ENCODE measurements at regions not wholly inside any gene's neighbourhood (a gene's known extent, or its start where the extent isn't known, plus 50 kb on each side); places are given as distances from the start of the nearest gene placed in this dataset.

GRCh38 chr2:228628682-228629081 is 447.2 kb upstream of the SPHKAP start:
- H3K4me1 ChIP-seq, result no peaks in the 10 kb centered on the region
- H3K9me3 ChIP-seq, result no peaks in the 10 kb centered on the region
- no peak for DNase-seq (ENCODE audit: low spot score in 2 of 2)
- H3K27me3 ChIP-seq (ENCODE audit: low read depth), result no peaks in the 10 kb centered on the region
- H3K36me3 ChIP-seq (replicated peaks), result no peaks in the 10 kb centered on the region
- no peak overlapping the region for H3K4me3 ChIP-seq
- in situ Hi-C loops (cut with MboI; ENCODE audit: low sequenced_read_pairs), result no loop called here

GRCh38 chr2:228627510-228627909 is 446.0 kb upstream of the SPHKAP start:
- in situ Hi-C loops (cut with MboI; ENCODE audit: low sequenced_read_pairs), result no loop called here

GRCh38 chr2:228625481-228625880 is 444.0 kb upstream of the SPHKAP start:
- no peak for DNase-seq (ENCODE audit: low spot score in 2 of 2)
- no peaks in the 10 kb centered on the region for H3K9me3 ChIP-seq
- in situ Hi-C loops (cut with MboI; ENCODE audit: low sequenced_read_pairs), result no loop called here
- H3K36me3 ChIP-seq (replicated peaks), result no peaks in the 10 kb centered on the region
- no peaks in the 10 kb centered on the region for H3K4me1 ChIP-seq
- no peaks in the 10 kb centered on the region for H3K27me3 ChIP-seq (ENCODE audit: low read depth)
- H3K4me3 ChIP-seq, result no peak overlapping the region

More at GRCh38 chr2:228627510-228627909, 446.0 kb upstream of the SPHKAP start:
- no peak for DNase-seq (ENCODE audit: low spot score in 2 of 2)
- Histone ChIP-seq H3K36me3 (replicated peaks) (no peaks in the 10 kb centered on the region), H3K4me1 (no peaks in the 10 kb centered on the region), H3K9me3 (no peaks in the 10 kb centered on the region), H3K4me3 (no peak overlapping the region), H3K27me3 (ENCODE audit: low read depth) (no peaks in the 10 kb centered on the region)

DNA sequence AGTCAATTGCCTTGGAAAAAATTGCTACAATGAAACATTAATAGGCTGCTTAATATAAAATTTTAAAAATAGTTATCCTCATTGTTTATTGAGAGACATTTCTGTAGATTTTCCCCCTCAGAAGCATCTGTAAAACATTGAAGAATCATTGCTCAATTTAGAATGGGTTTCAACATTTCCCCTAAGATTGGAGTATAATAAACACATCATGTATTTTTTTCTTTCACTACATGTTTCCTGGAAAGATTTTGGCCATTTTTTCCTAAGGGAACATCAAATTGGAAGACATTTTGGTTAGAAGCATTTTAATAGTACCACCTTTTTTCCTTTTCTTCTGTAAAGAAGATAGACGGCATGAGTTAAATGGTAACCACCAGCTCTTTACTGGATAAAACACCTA is 443.2 kb upstream of the SPHKAP start:
- in situ Hi-C loops (cut with MboI; ENCODE audit: low sequenced_read_pairs), result no loop called here
- Histone ChIP-seq H3K36me3 (replicated peaks) (no peaks in the 10 kb centered on the region), H3K27me3 (ENCODE audit: low read depth) (no peaks in the 10 kb centered on the region), H3K4me1 (no peaks in the 10 kb centered on the region), H3K4me3 (no peak overlapping the region), H3K9me3 (no peaks in the 10 kb centered on the region)
- DNase-seq (ENCODE audit: low spot score in 2 of 2), result no peak

DNA sequence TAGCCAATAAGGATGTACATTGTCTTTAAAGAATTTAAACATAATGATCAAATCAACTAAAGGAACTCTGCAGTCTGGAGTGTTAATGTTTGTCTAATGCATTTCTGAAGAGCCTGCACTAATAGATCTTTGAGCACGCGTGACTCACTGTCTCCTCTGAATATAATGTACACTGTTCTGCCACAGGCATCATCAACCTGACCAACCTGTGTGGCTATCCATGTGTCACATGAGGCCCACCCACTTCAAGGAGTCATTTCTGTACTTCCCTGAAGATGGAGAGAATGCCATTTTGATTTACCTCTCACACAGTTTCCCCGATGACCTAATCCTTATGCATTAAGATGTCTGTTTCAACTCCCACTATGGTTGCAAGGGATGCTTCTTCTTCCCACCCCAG is 434.0 kb upstream of the SPHKAP start:
- Histone ChIP-seq H3K27me3 (ENCODE audit: low read depth) (no peaks in the 10 kb centered on the region), H3K36me3 (replicated peaks) (no peaks in the 10 kb centered on the region), H3K4me1 (no peaks in the 10 kb centered on the region), H3K4me3 (no peak overlapping the region), H3K9me3 (no peaks in the 10 kb centered on the region)
- in situ Hi-C loops (cut with MboI; ENCODE audit: low sequenced_read_pairs), result no loop called here
- DNase-seq (ENCODE audit: low spot score in 2 of 2), result no peak

DNA sequence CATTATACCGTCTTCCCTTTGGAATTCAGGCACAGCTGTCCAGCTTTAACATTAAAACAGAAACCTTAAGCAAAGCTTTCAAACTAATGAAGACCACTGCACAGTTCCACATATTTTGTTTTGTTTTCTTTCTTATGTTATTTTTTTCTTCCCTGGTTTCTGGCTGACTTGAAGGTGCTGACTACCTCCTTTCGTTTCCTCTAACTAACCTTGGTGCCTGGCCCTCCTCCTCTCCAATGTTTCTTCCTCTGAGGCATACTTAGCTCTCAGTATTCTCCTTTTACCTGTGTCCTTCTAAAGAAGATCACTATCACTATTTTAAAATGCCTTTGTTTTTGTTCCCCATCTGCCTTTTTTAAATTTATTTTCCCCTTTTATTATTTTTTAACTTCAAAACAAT is 433.3 kb upstream of the SPHKAP start:
- DNase-seq (ENCODE audit: low spot score in 2 of 2), result no peak
- Histone ChIP-seq H3K9me3 (no peaks in the 10 kb centered on the region), H3K36me3 (replicated peaks) (no peaks in the 10 kb centered on the region), H3K4me3 (no peak overlapping the region), H3K4me1 (no peaks in the 10 kb centered on the region), H3K27me3 (ENCODE audit: low read depth) (no peaks in the 10 kb centered on the region)
- in situ Hi-C loops (cut with MboI; ENCODE audit: low sequenced_read_pairs), result no loop called here

- no peaks in the 10 kb centered on the region for H3K9me3 ChIP-seq
- H3K36me3 ChIP-seq (replicated peaks), result no peaks in the 10 kb centered on the region
- in situ Hi-C loops (cut with MboI; ENCODE audit: low sequenced_read_pairs), result no loop called here
- DNase-seq (ENCODE audit: low spot score in 2 of 2), result no peak
- H3K4me1 ChIP-seq, result no peaks in the 10 kb centered on the region
- H3K4me3 ChIP-seq, result no peak overlapping the region
- H3K27me3 ChIP-seq (ENCODE audit: low read depth), result no peaks in the 10 kb centered on the region
These were observed 431.8 kb upstream of the SPHKAP start for GRCh38 chr2:228613133-228613850.

- Histone ChIP-seq H3K4me1 (no peaks in the 10 kb centered on the region), H3K9me3 (no peaks in the 10 kb centered on the region), H3K36me3 (replicated peaks) (no peaks in the 10 kb centered on the region), H3K27me3 (ENCODE audit: low read depth) (no peaks in the 10 kb centered on the region), H3K4me3 (no peak overlapping the region)
- in situ Hi-C loops (cut with MboI; ENCODE audit: low sequenced_read_pairs), result no loop called here
- no peak for DNase-seq (ENCODE audit: low spot score in 2 of 2)
These were observed 429.7 kb upstream of the SPHKAP start for GRCh38 chr2:228611171-228611570.

- Histone ChIP-seq H3K36me3 (replicated peaks) (no peaks in the 10 kb centered on the region), H3K4me1 (no peaks in the 10 kb centered on the region), H3K27me3 (ENCODE audit: low read depth) (no peaks in the 10 kb centered on the region), H3K9me3 (no peaks in the 10 kb centered on the region), H3K4me3 (no peak overlapping the region)
- in situ Hi-C loops (cut with MboI; ENCODE audit: low sequenced_read_pairs), result no loop called here
- no peak for DNase-seq (ENCODE audit: low spot score in 2 of 2)
These were observed 420.8 kb upstream of the SPHKAP start for GRCh38 chr2:228602288-228602687.

- no peaks in the 10 kb centered on the region for H3K27me3 ChIP-seq (ENCODE audit: low read depth)
- no peak overlapping the region for H3K4me3 ChIP-seq
- in situ Hi-C loops (cut with MboI; ENCODE audit: low sequenced_read_pairs), result no loop called here
- no peaks in the 10 kb centered on the region for H3K4me1 ChIP-seq
- H3K36me3 ChIP-seq (replicated peaks), result no peaks in the 10 kb centered on the region
- no peak for DNase-seq (ENCODE audit: low spot score in 2 of 2)
- H3K9me3 ChIP-seq, result no peaks in the 10 kb centered on the region
These were observed 418.8 kb upstream of the SPHKAP start for GRCh38 chr2:228600265-228600664.

- Histone ChIP-seq H3K9me3 (no peaks in the 10 kb centered on the region), H3K4me3 (no peak overlapping the region), H3K4me1 (no peaks in the 10 kb centered on the region), H3K27me3 (ENCODE audit: low read depth) (no peaks in the 10 kb centered on the region), H3K36me3 (replicated peaks) (no peaks in the 10 kb centered on the region)
- in situ Hi-C loops (cut with MboI; ENCODE audit: low sequenced_read_pairs), result no loop called here
- no peak for DNase-seq (ENCODE audit: low spot score in 2 of 2)
These were observed 418.3 kb upstream of the SPHKAP start for GRCh38 chr2:228599781-228600180.

- H3K27me3 ChIP-seq (ENCODE audit: low read depth), result no peaks in the 10 kb centered on the region
- in situ Hi-C loops (cut with MboI; ENCODE audit: low sequenced_read_pairs), result no loop called here
- H3K9me3 ChIP-seq, result no peaks in the 10 kb centered on the region
These were observed 417.8 kb upstream of the SPHKAP start for GRCh38 chr2:228599297-228599696.

GRCh38 chr2:228597032-228597431 is 415.5 kb upstream of the SPHKAP start:
- Histone ChIP-seq H3K36me3 (replicated peaks) (no peaks in the 10 kb centered on the region), H3K9me3 (no peaks in the 10 kb centered on the region), H3K4me1 (no peaks in the 10 kb centered on the region), H3K4me3 (no peak overlapping the region), H3K27me3 (ENCODE audit: low read depth) (no peaks in the 10 kb centered on the region)
- in situ Hi-C loops (cut with MboI; ENCODE audit: low sequenced_read_pairs), result no loop called here
- DNase-seq (ENCODE audit: low spot score in 2 of 2), result no peak

More at GRCh38 chr2:228599297-228599696, 417.8 kb upstream of the SPHKAP start:
- Histone ChIP-seq H3K4me3 (no peak overlapping the region), H3K4me1 (no peaks in the 10 kb centered on the region), H3K36me3 (replicated peaks) (no peaks in the 10 kb centered on the region)
- DNase-seq (ENCODE audit: low spot score in 2 of 2), result no peak

DNA sequence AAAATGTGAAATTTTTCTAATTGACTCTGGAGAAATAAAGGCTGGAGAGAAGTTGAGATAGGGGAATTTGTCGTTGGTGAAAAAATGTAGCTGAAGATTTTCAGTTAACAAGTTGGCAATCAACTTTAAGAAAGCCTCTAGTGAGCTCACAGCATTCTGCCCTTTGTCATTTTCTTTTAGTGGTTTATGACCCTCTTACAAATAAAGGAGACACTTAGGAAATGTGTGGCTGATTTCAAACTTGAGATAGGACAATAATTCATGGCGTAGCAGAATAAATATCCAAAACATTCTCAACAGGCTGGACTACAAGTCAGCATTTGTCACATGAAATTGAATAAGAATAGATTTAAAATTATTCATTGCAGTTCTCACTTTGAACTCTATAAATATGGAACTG is 412.5 kb upstream of the SPHKAP start:
- Histone ChIP-seq H3K27me3 (ENCODE audit: low read depth) (no peaks in the 10 kb centered on the region), H3K4me3 (no peak overlapping the region), H3K36me3 (replicated peaks) (no peaks in the 10 kb centered on the region), H3K4me1 (no peaks in the 10 kb centered on the region), H3K9me3 (no peaks in the 10 kb centered on the region)
- no peak for DNase-seq (ENCODE audit: low spot score in 2 of 2)
- in situ Hi-C loops (cut with MboI; ENCODE audit: low sequenced_read_pairs), result no loop called here

DNA sequence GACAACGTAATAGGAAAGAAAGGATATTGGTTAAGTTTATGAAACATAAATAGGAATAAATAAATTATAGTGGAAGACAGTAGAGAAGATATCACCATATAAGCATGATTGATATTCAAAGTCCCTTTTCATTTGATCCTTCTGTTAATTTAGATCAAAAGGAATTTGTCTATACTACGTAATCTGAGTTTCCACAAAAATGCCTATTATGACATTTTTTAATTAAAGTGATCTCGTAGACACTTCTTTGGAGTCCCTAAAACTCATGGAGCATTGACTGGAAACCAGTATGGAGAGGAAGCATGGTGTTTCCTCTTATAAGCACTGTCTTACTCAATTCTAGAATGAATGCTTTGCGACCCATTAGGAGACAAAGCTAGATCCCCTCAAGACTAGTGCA is 411.4 kb upstream of the SPHKAP start:
- Histone ChIP-seq H3K4me1 (no peaks in the 10 kb centered on the region), H3K36me3 (replicated peaks) (no peaks in the 10 kb centered on the region), H3K9me3 (no peaks in the 10 kb centered on the region), H3K27me3 (ENCODE audit: low read depth) (no peaks in the 10 kb centered on the region), H3K4me3 (no peak overlapping the region)
- DNase-seq (ENCODE audit: low spot score in 2 of 2), result no peak
- in situ Hi-C loops (cut with MboI; ENCODE audit: low sequenced_read_pairs), result no loop called here

Data from HAP-1 (cell line).